HG03175 (cell line): ENCODE measurements at regions not wholly inside any gene's neighbourhood (a gene's known extent, or its start where the extent isn't known, plus 50 kb on each side); places are given as distances from the start of the nearest gene placed in this dataset.
"Not testable (repeated sequence)": the region's sequence is repeated elsewhere in the genome, so short reads cannot be mapped to it uniquely, and the experiment has no call there.

Experiments used
- ATAC-seq: cut with Tn5 transposase; IDR thresholded peaks from one replicate; pipeline ENCODE4 v1.9.1; 2021; ENCODE audit warnings: mild to moderate bottlenecking, moderate library complexity; ENCODE audit not compliant: unreplicated experiment

- ATAC-seq: no peak
These were observed 88.6 kb downstream of the MRPL14 start for GRCh38 chr6:44038543-44039065.

DNA sequence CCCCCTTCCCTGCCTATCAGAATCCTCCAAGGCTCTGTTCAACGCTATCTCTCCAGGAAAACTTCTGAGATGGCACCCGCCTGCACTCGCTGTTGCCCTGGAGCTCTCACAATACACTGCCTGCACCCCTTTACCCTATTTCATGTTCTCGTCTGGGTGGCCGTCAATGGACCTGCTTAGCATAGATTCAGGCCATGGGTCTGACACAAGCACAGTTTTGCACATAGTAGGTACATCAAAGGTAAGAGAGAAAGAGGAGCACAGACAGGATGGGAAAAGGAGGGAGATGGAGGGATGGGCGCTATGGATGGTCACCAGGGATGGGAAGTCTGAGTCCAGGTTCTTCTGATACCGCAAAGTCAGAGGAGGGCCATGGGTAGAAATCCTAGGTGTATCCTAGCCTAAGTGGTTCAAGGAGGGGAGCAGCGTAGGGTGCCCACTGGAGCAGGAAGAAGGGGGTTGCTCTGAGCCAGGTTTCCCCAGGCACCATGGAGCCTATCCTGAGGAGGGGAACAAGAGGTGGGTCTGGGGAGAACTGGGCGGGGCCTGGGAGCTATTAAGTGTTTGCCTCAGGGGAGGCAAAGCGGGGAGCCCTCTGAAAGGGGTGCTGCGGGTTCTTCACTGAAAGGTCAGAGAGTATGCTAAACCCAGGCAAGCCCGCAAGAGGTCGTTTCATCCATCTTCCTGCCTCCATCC lies 89.3 kb downstream of the MRPL14 start:
- no peak for ATAC-seq

- not testable (repeated sequence) for ATAC-seq
These were observed 90.0 kb downstream of the MRPL14 start for GRCh38 chr6:44037276-44037675.

DNA sequence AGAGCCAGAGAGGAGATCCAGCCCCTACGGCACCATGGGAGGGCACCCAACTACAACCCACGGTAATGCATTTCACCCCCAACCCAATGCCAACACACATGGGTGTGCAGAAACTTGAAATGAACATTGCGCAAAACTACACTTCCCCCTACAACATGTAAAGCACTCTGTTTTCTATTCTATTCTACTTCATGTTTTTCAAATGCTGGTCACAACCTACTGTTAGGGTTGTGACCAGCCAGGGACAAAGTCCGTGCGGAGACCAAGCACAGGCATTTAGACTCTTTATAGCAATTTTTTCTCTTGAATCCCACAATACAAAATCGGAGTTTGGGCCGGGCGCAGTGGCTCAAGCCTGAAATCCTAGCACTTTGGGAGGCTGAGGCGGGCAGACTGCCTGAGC lies 90.6 kb downstream of the MRPL14 start:
- no peak for ATAC-seq

DNA sequence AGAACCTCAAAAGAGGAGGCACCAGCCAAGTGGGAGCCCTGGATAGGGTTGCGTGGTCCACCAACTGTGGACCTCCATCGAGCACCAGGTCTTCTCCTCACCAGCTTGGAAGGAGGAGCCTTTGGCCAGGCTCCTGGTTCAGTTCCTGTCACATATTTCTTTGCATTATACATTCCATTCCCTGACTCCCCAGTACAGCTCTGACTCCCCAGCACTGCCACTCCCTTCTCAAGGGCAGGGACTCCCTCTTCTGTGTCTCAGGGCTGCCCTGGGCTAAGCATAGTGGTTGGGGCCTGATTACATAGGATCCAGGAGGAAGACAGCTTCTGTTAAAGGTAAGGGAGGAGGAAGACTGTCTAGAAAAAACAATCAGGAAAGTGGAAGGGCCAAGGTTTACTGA lies 91.1 kb downstream of the MRPL14 start:
- no peak for ATAC-seq

DNA sequence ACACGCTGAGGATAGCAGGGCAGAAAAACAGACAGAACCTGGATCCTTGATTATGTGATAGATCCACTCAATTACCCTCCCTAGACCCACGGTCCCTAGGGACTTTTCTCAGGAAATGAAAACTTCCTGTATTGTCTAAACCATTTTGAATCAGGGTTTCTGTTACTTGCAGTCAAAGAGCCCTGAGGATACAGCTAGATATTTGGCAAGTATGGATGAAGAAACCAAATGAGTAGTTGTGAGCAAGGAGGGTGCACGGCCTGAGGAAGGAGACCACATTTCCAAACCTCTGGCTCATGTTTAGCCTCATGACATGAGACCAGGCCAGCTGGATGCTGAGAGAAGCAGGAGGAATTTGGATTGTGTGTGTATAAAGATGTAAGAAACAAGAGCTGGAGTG lies 91.6 kb downstream of the MRPL14 start:
- no peak for ATAC-seq

- ATAC-seq: no peak
These were observed 92.3 kb downstream of the MRPL14 start for GRCh38 chr6:44034931-44035345.

DNA sequence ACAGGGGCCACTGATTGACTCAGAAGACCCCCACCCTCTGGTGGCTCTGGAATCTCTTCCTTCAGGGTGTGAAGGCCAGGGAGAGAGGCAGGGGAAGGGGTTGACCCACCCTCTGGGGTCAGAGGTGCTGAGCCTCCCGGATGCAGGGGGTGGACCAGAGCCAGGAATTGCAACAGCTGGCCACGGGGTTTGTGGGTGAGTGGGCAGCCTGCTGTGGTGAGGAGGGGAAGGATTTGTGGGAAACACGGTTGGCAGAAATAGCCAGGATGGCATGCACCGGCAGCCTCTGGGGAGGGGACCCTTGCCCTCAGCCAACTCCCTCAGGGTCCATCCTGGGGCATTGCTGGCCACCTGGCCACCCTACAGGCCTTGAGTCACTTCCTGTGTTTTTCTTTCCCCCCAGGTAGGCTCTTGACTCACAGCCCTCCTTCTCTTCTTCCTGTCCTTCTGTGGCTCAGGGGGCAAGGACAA lies 92.8 kb downstream of the MRPL14 start:
- no peak for ATAC-seq

DNA sequence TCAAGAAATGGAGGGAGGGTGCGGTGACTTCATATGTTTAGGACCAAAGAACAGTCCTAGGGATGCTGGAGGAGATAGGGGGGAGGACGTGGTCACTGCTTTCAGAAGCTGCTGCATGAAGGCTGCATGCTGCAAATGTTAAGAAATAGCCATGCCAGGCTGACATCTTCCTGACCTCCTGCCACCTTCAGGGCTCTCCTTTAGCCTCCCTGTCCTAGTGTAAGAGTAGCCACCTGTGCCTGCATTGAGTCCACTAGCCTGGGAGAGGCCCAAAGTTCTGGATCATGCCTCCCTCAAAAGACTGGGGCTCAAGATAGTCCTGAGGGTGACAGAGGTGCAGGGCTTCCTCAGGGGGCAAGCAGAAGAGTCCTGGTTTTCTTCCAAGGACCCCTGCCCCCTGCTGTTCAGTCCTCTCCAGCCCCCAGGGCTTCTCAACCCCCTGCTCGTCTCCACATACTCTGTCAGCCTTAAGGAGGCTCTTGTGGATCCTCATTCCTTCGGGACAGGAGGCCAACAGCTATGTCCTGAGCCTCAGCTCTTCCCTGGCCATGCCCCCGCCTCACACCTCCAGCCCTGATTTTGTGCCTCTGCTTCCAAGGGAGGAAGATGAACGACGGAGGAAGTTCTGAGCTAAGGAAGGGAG lies 96.3 kb downstream of the MRPL14 start:
- no peak for ATAC-seq

- ATAC-seq: no peak
These were observed 97.6 kb downstream of the MRPL14 start for GRCh38 chr6:44029444-44030185.

GRCh38 chr6:44028789-44029310 lies 98.4 kb downstream of the MRPL14 start:
- no peak for ATAC-seq

DNA sequence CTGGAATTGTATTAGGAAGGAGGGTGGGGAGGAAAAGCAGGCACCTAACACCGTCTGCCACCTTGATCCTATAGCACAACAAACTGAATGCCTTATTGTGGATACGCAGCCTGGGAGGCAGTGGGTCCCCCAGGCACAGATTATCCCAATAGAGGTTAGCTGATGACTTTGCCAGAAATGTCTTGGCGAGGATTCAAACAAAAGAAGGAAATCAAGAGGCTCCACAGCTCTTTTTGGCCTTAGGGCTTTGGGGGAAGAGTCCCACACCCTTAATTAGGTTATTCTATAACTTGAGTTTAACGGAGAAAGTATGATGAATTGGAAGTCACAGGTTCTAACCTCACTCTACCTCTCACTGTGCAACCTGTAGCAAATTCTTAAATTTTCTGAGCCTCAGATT lies 102.0 kb downstream of the MRPL14 start:
- no peak for ATAC-seq

- no peak for ATAC-seq
These were observed 102.6 kb downstream of the MRPL14 start for GRCh38 chr6:44024574-44025219.

GRCh38 chr6:44023586-44024454 lies 103.4 kb downstream of the MRPL14 start:
- no peak for ATAC-seq

- no peak for ATAC-seq
These were observed 104.4 kb downstream of the MRPL14 start for GRCh38 chr6:44022671-44023352.

- ATAC-seq: no peak
These were observed 105.0 kb downstream of the MRPL14 start for GRCh38 chr6:44022296-44022661.

GRCh38 chr6:44021589-44022295 lies 105.5 kb downstream of the MRPL14 start:
- no peak for ATAC-seq

DNA sequence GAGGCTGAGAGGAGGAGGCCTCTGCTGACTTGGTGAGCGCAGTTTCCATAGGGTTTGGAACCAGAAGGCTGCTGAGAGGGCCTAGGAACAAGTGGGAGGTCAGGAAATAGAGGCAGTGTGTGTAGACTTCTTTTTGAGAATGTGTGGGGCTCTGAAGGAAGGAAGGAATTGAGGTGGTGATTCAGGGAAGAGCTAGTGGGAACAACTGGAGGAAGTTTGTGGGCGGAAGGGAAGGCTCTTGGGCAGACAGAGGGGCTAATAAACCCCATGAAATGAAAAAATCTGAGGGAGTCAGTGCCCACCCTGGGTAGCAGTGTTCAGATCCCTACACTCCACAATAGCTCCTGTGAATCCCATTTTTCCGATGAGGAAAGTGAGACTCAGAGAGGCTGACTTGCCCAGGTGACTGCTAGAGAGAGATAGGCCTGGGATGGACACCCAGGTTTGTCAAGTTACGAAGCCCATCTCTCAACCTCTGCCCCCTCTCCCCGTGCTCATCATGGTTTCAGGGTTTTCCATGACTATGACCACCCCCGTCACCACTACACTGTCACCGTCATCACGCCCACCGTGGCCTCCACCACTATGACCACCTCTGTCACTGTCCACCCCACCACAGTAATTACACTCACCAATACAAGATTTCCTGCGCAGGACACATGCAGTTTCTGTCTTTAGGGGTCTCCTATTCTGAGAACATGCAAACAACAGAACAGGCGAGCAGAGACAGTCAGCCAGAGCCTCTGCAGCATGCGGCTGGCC lies 106.4 kb downstream of the MRPL14 start:
- ATAC-seq: no peak
